KMS-11 (cell line): ENCODE measurements at regions not wholly inside any gene's neighbourhood (a gene's known extent, or its start where the extent isn't known, plus 50 kb on each side); places are given as distances from the start of the nearest gene placed in this dataset.

Experiments
- H2AFZ ChIP-seq: fragments of 200-600 bp; sonication (generic); 2 replicates; pipeline ENCODE4 v1.6.1; 2016; ENCODE audit warnings: antibody characterized with exemption, mixed run types, low read depth
- H3K27ac ChIP-seq: fragments of 200-600 bp; sonication (generic); 2 replicates; pipeline ENCODE4 v1.6.1; 2016; ENCODE audit warnings: mild to moderate bottlenecking, mixed run types
- H3K27me3 ChIP-seq: fragments of 200-600 bp; sonication (generic); 2 replicates; pipeline ENCODE4 v1.6.1; 2017; ENCODE audit warnings: mild to moderate bottlenecking, low read depth, mixed run types, moderate library complexity; ENCODE audit not compliant: insufficient read depth
- H3K36me3 ChIP-seq: fragments of 200-600 bp; sonication (generic); 2 replicates; pipeline ENCODE4 v1.6.1; 2017; ENCODE audit warnings: mild to moderate bottlenecking, mixed run types; ENCODE audit not compliant: insufficient read depth
- H3K4me1 ChIP-seq: fragments of 200-600 bp; sonication (generic); 2 replicates; pipeline ENCODE4 v1.6.1; 2016; ENCODE audit warnings: mild to moderate bottlenecking, low read depth, mixed run types; ENCODE audit not compliant: poor library complexity, severe bottlenecking
- H3K4me2 ChIP-seq: fragments of 200-600 bp; sonication (generic); 2 replicates; pipeline ENCODE4 v1.7.0; 2016; ENCODE audit warnings: mild to moderate bottlenecking, mixed run types
- H3K4me3 ChIP-seq: fragments of 200-600 bp; sonication (generic); IDR thresholded peaks from 2 replicates; pipeline ENCODE4 v1.6.1; 2017; ENCODE audit warnings: low read depth, low read length, mixed read lengths; ENCODE audit not compliant: insufficient read depth
- H3K79me2 ChIP-seq: fragments of 200-600 bp; sonication (generic); 2 replicates; pipeline ENCODE4 v1.6.1; 2016; ENCODE audit warnings: low read depth, mixed run types; ENCODE audit not compliant: insufficient read depth
- H3K9ac ChIP-seq: fragments of 200-600 bp; sonication (generic); 2 replicates; pipeline ENCODE4 v1.6.1; 2016; ENCODE audit warnings: mild to moderate bottlenecking, mixed run types
- H4K20me1 ChIP-seq: fragments of 200-600 bp; sonication (generic); 2 replicates; pipeline ENCODE4 v1.6.1; 2016; ENCODE audit warnings: mild to moderate bottlenecking, mixed run types; ENCODE audit not compliant: insufficient read depth
- TF ChIP-seq, protein P1 (sequence below): fragments of 200-600 bp; sonication (generic); conservative IDR thresholded peaks from 2 replicates; pipeline ENCODE4 v1.6.1; 2017; ENCODE audit warnings: low read depth, mild to moderate bottlenecking, antibody characterized with exemption, low read length, moderate library complexity, mixed read lengths

DNA sequence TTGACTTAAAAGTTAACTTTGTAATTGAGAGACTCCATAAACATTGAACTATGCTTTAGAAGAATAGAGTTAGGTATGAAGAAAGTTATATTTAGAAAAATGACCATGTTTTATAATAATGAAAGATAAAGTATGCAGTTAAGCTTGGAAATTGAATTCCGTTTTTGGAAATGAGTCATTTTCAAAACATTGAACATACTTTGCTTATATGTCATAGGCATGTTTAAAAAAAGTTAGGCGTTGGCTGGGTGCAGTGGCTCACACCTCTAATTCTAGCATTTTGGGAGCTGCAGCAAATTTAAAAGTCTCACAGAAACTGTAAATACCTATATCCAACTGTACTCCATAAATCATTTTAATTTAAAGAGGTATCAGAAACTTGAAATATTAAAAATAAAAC lies 607.4 kb downstream of the CBLN2 start:
- Histone ChIP-seq H3K79me2 (no peaks in the 10 kb centered on the region), H2AFZ (no peak overlapping the region), H3K4me2 (no peak overlapping the region), H3K27ac (no peak overlapping the region), H4K20me1 (no peaks in the 10 kb centered on the region), H3K9ac (no peak overlapping the region), H3K36me3 (no peaks in the 10 kb centered on the region), H3K4me3 (no peak overlapping the region), H3K27me3 (no peaks in the 10 kb centered on the region), H3K4me1 (no peaks in the 10 kb centered on the region)
- TF ChIP-seq, protein P1, sequence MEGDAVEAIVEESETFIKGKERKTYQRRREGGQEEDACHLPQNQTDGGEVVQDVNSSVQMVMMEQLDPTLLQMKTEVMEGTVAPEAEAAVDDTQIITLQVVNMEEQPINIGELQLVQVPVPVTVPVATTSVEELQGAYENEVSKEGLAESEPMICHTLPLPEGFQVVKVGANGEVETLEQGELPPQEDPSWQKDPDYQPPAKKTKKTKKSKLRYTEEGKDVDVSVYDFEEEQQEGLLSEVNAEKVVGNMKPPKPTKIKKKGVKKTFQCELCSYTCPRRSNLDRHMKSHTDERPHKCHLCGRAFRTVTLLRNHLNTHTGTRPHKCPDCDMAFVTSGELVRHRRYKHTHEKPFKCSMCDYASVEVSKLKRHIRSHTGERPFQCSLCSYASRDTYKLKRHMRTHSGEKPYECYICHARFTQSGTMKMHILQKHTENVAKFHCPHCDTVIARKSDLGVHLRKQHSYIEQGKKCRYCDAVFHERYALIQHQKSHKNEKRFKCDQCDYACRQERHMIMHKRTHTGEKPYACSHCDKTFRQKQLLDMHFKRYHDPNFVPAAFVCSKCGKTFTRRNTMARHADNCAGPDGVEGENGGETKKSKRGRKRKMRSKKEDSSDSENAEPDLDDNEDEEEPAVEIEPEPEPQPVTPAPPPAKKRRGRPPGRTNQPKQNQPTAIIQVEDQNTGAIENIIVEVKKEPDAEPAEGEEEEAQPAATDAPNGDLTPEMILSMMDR, result no peak

DNA sequence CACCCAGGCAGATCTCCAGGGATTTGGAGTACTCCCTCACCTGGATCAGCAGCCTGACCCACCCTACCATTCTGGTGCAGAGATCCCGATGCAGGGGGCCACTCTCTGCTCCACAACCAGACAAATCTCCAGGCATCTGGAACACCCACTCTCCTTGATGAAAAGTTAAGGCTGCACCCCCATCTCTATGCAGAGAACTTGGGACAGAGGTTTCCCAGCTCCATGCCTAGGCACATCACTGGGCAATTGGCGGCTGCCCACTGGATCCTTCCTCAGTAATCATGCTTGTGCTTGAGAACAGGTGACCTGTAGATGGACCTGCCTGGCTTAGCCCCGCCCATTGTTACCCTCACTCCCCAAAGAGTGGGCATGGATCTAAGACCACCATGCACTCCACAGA lies 624.9 kb downstream of the CBLN2 start:
- H3K27me3 ChIP-seq, result no peaks in the 10 kb centered on the region

DNA sequence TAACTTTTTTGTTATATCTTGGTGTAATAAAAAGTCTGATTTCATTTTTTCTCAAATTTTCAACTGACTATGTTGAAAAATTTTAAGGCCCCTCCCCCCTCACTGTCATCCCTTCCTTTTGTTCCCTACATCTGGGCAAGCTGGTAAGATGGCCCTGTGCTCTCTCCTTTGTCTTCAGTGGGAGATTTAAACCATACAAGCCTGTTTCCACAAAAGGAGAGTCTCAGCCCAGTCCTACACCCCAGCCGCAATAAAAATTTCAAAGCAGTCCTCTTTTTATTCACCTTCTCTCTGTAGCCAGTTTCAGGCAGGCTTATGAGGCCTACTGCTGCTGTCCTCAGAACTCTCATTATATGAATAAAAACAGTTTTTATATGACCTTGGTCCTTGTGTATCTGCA lies 630.5 kb downstream of the CBLN2 start:
- no peak overlapping the region for H3K9ac ChIP-seq
- H2AFZ ChIP-seq, result no peak overlapping the region
- no peak overlapping the region for H3K4me2 ChIP-seq
- no peak overlapping the region for H3K4me3 ChIP-seq
- H4K20me1 ChIP-seq, result no peaks in the 10 kb centered on the region
- no peaks in the 10 kb centered on the region for H3K36me3 ChIP-seq
- no peaks in the 10 kb centered on the region for H3K27me3 ChIP-seq
- no peaks in the 10 kb centered on the region for H3K79me2 ChIP-seq
- TF ChIP-seq, protein P1, result no peak
- no peaks in the 10 kb centered on the region for H3K4me1 ChIP-seq
- H3K27ac ChIP-seq, result no peak overlapping the region

More for the DNA sequence above, 624.9 kb downstream of the CBLN2 start:
- Histone ChIP-seq H3K9ac (no peak overlapping the region), H3K27ac (no peak overlapping the region), H3K4me2 (no peak overlapping the region), H3K4me1 (peaks cover 6% of the 10 kb centered on the region), H3K36me3 (no peaks in the 10 kb centered on the region), H2AFZ (no peak overlapping the region), H3K4me3 (no peak overlapping the region), H3K79me2 (no peaks in the 10 kb centered on the region), H4K20me1 (no peaks in the 10 kb centered on the region)
- TF ChIP-seq, protein P1, result no peak

DNA sequence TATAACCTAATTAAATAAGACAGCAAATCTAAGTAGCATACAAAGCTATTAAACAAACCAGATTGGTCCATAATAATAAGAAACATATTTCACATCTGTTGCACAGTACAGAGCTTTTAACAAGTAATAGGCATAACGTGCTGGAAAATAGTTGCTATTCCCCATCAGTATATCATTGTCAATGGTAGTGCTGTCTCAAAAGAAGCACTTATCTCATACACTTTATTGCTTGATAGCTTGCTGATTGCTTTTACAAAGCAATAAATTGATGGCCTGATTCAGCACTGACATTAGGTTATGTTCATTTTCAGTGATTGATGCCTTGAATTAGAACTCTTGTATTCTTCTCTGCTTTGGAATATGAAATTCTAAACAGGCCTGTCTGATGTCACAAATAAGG lies 641.7 kb downstream of the CBLN2 start:
- TF ChIP-seq, protein P1, result no peak
- no peak overlapping the region for H3K9ac ChIP-seq
- no peaks in the 10 kb centered on the region for H3K27me3 ChIP-seq
- no peaks in the 10 kb centered on the region for H3K4me1 ChIP-seq
- no peak overlapping the region for H3K4me2 ChIP-seq
- H2AFZ ChIP-seq, result no peak overlapping the region
- no peak overlapping the region for H3K27ac ChIP-seq
- H3K79me2 ChIP-seq, result no peaks in the 10 kb centered on the region
- H4K20me1 ChIP-seq, result no peaks in the 10 kb centered on the region
- no peaks in the 10 kb centered on the region for H3K36me3 ChIP-seq
- no peak overlapping the region for H3K4me3 ChIP-seq
